GM18858 (cell line): ENCODE measurements at regions not wholly inside any gene's neighbourhood (a gene's known extent, or its start where the extent isn't known, plus 50 kb on each side); places are given as distances from the start of the nearest gene placed in this dataset.

ENCODE experiments used
- ATAC-seq: cut with Tn5 transposase; IDR thresholded peaks from one replicate; pipeline ENCODE4 v1.9.1; 2021; ENCODE audit not compliant: unreplicated experiment

DNA sequence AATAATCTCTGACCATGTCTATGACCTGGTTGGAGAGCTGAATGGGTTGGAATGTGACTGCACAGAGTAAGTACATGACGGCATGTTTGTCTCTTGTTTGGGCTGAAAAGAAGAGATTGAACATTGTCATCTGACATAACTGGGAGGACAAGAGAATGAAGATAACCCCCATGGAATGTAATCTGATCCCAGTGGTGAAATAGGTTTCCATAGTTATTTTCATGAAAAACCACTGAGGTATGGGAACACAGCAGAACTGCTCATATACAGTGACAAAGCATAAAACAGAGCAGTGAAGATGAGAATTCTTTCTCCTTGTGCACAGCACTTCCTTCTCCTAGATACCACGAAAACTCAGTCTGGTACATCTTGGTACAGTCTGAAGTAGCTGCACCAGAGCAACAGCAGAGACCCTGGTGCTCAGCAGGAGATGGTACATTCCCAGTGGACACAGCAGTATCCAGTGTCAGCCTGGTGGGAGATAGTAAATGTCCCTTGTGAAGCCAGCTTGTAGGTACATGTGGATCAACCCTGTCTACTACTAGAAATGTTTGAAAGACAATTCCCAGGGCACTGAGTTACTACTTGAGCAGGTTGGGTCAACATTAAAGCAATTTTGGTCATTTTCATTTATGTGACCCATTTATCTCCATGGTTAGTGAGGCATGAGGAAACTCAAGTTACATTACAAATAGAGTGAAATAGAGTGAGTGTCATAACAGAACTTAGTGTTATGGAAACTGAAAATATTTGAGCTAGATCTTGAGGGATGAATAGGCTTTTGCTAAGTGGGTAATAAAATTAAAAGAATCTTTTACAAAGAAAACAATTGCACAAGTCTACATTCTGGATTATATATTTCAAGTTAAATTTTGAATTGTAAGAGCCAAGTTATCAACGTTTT, 178.3 kb downstream of the SUCNR1 start:
- peak; percentile 89 for ATAC-seq

DNA sequence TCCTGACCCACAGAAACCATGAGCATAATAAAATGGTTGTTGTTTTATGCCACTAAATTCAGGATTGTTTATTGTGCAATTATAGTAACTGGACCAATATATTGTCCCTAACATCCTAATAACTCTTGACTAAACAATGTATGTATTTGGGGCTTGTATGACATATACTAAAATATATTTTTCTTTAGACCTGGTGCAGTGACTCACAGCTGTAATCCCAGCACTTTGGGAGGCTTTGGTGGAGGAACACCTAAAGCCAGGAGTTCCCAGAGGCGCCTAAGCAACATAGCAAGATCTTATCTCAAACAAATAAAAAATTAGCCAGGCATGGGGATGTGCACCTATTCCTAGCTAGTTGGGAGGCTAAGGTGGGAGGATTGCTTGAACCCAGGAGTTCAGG, 180.4 kb downstream of the SUCNR1 start:
- no peak for ATAC-seq

DNA sequence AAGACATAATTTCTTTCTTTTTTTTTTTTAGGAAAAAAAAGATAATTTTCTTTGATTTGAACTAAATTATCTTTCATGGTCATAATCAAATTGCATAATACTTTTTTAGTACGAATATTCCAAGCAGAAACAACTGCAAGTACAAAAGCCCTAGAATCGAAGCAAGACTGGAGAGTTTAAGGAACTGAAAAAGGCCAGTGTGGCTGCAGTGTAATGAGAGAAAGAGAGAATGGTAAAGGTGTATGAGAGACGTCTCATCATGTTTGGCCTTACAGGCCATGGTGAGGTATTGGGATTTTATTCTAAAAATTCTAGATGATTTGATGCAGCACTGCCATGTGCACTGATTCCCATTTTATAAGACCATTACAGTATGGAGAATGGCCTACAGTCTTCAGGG, 180.9 kb downstream of the SUCNR1 start:
- no peak for ATAC-seq

DNA sequence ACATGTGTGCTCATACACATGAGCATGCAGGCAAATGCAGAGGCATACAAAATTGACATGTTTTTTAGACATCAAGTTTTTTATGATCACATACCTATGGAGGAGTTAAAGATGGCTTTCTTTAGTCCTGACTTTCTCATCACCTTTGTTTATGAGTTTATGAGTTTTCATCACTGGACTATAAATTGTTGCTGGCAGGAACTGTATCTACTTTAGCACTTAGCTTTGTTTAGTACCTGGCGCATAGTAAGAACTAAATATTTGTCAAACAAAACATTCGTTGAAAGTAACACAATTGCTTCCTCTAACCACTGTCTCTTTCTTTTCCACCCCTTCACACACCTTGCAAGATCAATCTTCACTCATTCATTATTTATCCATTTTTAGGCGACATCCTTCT, 182.6 kb downstream of the SUCNR1 start:
- no peak for ATAC-seq

DNA sequence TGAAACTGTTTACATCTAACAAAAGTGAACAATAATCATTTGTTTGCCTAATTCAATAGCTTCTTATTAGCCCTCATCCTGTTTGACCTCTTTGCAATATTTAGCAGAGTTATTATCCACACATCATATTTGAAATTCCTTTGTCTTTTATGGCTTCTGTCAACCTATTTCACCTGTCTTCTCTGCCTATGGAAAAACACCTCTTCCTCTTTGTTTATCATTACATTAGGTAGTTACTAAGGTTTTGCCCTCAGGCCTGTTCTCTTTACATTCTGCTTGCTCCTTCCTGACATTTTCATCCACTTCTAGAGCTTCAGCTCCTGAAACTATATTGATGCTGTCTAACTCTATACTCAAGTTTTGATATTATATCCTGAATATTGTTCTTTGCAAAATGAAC, 183.0 kb downstream of the SUCNR1 start:
- no peak for ATAC-seq

DNA sequence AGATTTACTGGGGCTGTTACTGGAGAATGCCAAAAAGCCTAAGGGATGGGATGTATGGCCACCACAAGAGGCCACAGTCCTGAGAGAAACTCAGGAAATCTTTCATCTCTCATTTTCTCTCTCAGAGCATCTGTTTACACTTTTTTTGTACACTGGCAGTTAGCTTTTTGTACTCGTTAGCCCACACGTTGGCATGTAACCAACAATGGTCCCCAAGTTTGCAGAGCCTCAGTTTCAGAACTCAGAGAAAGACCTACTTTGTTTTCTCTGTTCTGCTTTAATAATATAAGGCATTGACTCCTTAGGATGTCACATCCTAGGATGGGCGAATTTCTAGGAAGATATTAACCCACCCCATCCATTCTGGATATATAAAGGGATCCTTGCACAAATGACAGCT, 183.5 kb downstream of the SUCNR1 start:
- ATAC-seq = no peak

DNA sequence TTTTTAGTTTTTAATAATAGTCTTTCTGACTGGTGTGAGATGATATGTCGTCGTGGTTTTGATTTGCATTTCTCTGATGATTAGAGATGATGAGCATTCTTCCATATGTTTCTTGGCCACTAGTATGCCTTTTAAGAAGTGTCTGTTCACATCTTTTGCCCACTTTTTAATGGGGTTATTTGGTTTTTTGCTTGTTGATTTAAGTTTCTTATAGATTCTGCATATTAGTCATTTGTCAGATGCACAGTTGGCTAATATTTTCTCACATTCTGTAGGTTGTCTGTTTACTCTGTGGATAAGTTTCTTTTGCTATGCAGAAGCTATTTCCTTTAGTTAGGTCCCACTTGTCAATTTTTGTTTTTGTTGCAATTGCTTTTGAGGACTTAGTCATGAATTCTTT, 185.4 kb downstream of the SUCNR1 start:
- ATAC-seq = no peak

DNA sequence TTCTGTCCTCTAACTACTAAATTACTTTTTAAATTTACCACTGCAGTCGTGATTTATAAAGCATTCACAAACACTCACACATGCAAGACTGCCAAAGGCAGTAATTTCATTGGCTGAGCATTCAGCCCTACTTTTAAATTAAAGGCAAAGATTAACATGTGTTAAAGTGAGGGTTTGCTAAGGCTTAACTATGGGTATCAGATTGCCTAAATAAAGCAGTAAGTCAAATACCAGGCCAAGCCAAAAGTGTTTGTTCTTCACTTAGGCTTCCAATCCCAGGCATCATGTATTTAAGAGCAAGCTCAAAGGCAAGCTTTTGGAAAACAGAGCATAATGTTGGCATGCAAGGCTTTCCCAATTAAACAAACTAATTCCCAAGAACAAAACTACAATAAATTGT, 187.3 kb downstream of the SUCNR1 start:
- ATAC-seq = no peak

DNA sequence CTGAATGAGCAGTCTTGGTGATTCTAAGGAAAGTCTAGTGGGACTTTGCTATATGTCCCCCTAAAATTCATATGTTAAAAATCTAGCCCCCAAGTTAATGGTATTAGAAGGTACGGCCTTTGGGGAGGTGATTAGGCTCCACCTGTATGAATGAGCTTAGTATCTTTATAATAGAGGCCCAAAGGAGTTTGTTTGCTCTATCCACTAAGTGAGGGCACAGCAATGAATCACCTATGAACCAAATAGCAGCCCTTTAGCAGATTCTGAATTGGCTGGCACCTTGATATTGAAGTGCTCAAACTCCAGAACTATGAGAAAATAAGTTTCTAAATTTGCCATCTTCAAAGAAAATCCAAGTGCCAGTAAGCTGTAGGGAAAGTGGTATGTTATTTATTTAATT, 187.9 kb downstream of the SUCNR1 start:
- ATAC-seq = no peak

DNA sequence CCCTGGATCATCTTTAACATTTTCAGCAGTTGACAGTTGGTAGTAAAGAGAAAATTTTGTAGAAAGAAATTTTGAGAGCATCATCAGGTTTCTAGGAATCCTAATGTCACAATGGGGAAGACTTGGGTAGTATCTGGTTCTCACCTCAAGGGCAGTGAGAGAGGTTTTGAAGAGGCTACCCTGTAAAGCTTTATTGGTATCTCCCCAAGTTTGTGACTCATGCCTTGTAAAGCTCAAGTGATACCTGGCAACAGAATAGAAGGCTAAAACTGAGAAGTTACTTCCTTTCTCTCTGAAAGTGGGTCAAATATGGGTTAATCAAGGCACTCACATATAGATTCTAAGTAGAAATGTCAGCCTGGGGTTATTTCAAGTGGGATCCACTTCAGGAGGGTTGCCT, 196.4 kb downstream of the SUCNR1 start:
- no peak for ATAC-seq

DNA sequence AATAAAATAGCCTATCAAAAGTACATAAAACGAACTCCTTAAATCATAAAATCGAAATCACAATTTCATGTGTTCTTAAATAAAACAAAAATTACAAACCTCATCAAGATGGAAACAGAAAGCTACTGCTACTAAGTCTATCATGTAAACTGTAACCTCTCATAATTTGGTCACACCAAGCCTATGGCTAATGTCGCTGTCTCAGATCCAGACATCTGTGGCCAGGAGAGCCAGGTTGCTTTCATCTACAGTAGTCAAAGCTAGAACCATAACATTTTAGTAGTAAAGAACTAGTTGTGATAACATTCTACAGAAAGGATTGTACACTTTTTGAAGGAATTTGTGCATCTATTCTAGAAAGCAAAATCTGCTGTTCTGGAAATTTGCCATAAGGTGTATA, 197.4 kb upstream of the MBNL1 start:
- no peak for ATAC-seq

DNA sequence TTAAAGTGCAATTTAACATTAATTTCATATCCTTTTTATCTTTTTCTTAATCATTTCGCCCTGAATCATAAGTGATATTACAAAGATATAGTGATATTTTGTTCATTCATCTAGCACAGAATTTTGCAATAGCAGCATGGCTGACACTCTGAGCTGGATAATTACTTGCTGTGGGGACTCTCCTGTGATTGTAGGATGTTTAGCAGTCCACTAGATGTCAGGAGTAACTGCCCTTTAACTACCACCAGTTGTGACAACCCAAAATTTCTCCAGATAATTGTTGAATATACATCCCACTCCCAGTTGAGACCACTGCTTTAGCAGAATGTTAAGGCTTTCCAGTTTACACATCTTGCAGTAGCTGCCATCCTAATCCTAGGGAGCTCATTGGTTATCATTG, 196.8 kb upstream of the MBNL1 start:
- peak; percentile 62 for ATAC-seq

DNA sequence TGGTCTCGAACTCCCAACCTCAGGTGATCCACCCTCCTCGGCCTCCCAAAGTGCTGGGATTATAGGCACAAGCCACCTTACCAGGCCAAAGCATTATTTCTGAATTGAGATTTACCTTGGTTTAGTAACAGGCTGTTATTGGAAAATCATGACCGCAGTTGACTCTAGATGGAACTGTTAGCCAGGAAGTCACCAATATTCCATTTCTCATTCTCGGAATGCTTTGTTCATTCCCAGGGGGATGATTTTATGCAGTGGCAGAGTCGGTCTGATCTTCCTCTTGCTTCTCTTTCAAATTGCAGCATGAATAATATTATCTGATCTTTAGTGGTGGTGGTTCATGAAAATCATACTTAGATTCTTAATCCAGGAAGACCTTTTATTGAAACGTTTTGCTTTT, 195.5 kb upstream of the MBNL1 start:
- ATAC-seq = no peak

DNA sequence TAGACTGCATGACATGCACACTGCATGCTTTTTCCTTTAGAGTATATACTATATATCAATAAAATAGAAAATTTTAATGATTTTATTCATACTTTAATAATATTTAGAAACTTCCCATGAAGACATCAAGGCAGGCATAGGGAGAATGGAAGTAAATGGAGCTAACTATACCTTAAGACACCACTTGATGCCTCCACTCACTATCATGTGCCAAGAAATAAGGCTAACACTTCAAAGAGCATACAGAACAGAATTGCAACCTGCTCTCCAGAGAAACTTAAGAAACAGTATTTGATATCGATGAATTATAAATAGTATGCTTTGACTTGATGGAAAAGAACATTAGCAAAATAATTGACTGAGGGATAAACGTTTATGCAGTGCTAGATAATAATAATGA, 192.6 kb upstream of the MBNL1 start:
- no peak for ATAC-seq

DNA sequence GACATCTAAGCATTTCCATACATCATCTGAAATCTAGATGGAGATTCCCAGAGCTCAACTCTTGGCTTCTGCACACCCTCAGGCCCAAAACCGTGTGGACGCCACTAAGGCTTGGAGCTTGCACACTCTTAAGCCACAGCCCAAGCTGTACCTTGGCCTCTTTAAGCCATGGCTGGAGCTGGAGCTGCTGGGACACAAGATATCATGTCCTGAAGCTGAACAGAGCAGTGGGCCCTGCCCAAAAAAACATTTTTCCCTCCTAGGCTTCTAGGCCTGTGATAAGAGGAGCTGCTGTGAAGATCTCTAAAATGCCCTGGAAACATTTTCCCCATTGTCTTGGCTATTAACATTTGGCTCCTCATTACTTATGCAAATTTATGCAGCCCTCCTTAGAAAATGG, 188.7 kb upstream of the MBNL1 start:
- ATAC-seq = no peak

DNA sequence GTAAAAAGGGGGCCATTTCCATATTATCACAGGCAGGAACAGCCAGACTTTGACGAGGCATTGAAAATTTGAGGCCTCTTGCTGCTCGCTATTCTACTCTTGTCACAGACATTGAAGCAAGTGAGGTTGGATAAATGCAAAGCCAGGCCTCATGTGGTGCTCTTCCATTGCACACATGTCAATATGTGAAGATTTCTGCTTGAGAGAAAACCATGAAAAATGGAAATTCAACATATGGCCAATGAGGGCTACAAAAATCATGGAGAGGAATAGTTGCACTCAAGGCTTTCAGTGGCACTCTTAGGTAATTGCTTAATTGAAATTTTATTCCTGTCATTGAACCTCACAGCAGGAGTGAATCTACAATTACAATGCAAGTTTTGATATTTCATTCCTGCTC, 185.6 kb upstream of the MBNL1 start:
- no peak for ATAC-seq

DNA sequence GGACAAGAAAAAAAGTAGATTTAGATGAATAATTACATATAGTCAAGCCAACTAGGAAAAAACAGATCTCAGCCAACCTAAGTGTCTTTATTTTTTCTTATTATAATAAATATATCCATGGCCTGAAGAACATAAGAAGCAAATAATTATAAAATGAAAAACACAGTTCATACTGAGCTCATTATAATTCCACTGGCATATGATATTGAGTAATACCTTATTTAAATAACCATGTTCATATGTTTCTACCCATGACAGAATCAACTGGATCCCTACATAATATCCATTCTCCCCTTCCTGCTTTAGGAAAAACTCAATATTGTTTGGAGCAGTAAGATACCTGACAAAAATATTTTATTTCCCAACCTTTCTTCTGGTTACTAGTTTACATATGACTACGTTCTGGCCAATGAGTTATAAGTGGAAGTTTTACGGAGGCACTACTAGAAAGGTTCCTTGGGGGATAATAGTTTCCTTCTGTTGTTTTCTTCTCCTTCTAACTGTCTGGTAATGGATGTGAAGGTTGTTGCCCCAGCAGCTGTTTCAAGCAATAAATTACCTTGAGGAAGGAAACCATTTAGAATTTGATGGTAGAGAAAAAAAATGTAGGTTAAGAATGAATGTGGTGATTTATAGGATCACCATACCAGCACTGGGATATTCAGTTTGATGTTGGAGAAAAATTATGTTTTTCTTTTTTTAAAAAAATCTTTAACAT, 184.1 kb upstream of the MBNL1 start:
- no peak for ATAC-seq

DNA sequence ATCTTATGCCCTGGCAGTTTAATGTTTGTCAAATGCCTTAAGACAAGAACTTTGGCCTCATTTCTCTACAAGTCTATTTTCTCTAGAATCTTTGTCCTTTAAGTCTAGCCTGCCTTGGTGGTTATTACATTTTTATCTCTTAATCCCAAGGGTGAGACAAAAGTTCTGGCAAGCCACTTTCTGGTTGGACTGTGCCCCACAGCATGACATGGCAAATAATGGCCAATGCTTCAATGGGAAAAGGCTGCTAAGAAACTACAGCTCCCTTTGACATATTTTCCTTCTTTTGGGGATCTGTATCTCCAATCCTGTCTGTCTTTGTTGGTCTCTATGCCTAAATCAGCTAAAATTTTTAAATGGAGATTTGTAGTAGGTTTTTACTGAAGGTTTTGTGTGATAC, 181.6 kb upstream of the MBNL1 start:
- ATAC-seq = no peak

DNA sequence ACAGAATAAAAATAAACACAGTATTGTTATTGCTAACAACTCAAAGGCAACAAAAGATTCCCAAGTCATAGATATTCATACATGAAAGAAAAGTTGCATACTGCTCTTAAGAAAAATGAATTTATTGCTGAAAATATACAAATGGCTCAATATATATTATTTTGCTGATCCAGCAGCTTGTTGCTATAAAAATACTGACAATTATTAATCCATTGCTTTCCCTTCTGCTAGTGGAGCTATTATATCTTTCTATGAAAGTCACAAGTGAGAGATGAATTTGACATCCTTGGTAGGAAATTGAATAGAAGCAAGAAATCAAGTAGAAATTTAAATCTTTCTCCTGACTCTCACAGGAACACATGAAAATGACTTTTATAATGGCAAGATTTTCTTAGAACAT, 179.2 kb upstream of the MBNL1 start:
- no peak for ATAC-seq

DNA sequence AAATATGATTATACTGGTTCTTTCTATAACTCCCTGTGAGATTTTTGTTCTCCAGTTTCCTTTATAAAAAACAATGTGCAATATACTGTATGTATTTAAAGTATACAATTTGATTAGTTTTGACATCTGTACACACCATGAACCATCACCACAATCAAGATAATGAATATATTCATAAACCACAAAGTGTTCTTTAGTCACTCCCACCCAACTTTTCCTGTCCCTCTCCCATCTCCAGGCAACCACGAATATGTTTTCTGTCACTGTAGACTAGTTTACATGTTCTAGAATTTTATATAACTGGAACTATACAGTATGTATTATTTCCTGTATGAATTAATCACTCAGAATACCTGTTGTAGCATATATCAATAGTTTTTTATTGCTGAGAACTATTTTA, 177.0 kb upstream of the MBNL1 start:
- ATAC-seq = no peak

DNA sequence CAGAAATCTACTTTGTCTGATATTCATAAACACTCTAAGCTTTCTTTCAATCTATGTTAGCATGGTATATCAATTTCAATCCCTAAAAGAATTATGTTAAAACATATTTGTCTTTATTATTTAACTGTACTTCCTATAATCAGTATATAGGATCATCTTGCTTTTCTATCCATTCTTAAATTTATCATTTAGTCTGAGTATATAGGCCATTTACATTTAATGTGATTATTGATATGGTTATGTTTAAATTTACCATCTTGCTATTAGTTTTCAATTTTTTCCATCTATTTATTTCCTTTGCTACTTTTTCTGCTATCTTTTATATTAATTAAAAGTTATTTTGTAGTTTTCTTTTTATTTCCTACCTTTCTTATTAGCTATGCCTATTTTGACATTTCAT, 174.8 kb upstream of the MBNL1 start:
- no peak for ATAC-seq

DNA sequence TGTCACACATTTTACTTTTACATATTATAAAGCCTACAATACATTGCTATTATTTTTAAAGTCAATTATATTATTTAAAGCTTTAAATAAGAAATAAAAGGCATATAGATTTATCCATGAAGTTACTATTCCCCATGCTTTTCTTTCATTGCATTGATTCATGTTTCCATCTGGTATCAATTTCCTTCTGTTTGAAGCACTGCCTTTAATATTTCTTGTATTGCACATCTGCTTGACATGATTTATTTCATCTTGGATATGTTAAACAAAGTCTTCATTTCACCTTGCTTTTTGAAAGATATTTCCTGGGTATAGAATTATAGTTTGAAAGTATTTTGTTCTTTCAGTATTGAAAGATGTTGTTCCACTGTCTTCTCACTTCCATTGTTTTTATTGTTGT, 174.3 kb upstream of the MBNL1 start:
- ATAC-seq = no peak

DNA sequence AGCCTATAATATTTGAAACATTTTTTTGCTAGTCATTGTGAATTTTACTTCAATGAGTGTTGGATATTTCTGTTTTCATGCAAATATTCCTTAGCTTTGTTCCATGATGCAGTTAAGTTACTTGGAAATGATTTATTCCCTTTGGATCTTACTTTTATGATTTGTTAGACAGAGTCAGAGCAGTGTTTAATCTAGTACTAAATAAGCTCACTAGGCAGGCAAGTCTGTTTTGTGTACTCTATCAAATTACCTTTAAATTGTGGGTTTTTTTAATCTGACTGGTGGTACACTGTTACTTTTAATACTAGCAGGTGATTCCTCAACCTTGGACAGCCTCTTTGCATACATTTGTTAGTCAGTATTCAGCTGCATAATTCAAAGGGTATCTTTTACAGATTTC, 173.3 kb upstream of the MBNL1 start:
- ATAC-seq = no peak
